ENCODE measurements at regions not wholly inside any gene's neighbourhood (a gene's known extent, or its start where the extent isn't known, plus 50 kb on each side); places are given as distances from the start of the nearest gene placed in this dataset.

GRCh38 chr10:32169556-32169955 lies 113.3 kb upstream of the KIF5B start:
- TF ChIP-seq ZFP30 (CRISPR knock-in tag; IDR thresholded peaks at IDR 0.05), result no peak
- TF ChIP-seq POU6F1 (CRISPR knock-in tag; IDR thresholded peaks at IDR 0.05; ENCODE audit: borderline replicate concordance, low read depth), result no peak
- no peak for TF ChIP-seq ARNTL (CRISPR knock-in tag; IDR thresholded peaks at IDR 0.05; ENCODE audit: borderline replicate concordance, low read depth)
- TF ChIP-seq PATZ1 (CRISPR knock-in tag; IDR thresholded peaks at IDR 0.05; ENCODE audit: borderline replicate concordance), result no peak
- TF ChIP-seq BACH2 (CRISPR knock-in tag; IDR thresholded peaks at IDR 0.05; ENCODE audit: borderline replicate concordance), result no peak
- TF ChIP-seq ESRRG (CRISPR knock-in tag; IDR thresholded peaks at IDR 0.05), result no peak
- TF ChIP-seq ISL1 (CRISPR knock-in tag; IDR thresholded peaks at IDR 0.05), result no peak
- no peak for TF ChIP-seq TOX (CRISPR knock-in tag; IDR thresholded peaks at IDR 0.05; ENCODE audit: borderline replicate concordance)
- TF ChIP-seq SNAI2 (CRISPR knock-in tag; IDR thresholded peaks at IDR 0.05), result no peak
- TF ChIP-seq CREB5 (CRISPR knock-in tag; IDR thresholded peaks at IDR 0.05; ENCODE audit: low read depth), result no peak
- TF ChIP-seq OSR1 (CRISPR knock-in tag; IDR thresholded peaks at IDR 0.05), result no peak
- TF ChIP-seq ZNF565 (CRISPR knock-in tag; conservative IDR thresholded peaks at IDR 0.05; ENCODE audit: low read depth), result no peak

All from SK-N-SH treated with all-trans-retinoic acid at 6 μM for 48 hours (cell line).